ENCODE measurements at regions not wholly inside any gene's neighbourhood (a gene's known extent, or its start where the extent isn't known, plus 50 kb on each side); places are given as distances from the start of the nearest gene placed in this dataset.

- no peak for TF ChIP-seq CTCF (IDR thresholded peaks at IDR 0.05)
- no peak for TF ChIP-seq POLR2A (IDR thresholded peaks at IDR 0.05)
Measured at GRCh38 chr1:58900396-58900795, 116.5 kb upstream of the JUN start.
